ENCODE measurements at regions not wholly inside any gene's neighbourhood (a gene's known extent, or its start where the extent isn't known, plus 50 kb on each side); places are given as distances from the start of the nearest gene placed in this dataset.
A peak's percentile ranks its signal among the peaks of the same experiment; 100 is the strongest.

GRCh38 chr11:95450547-95451123 lies 219.6 kb upstream of the SESN3 start:
- H3K4me3 ChIP-seq (ENCODE audit: low read length) = no peak overlapping the region
- peak; percentile 11 for TF ChIP-seq CTCF (conservative IDR thresholded peaks at IDR 0.05; ENCODE audit: low read length)
- peak; percentile 85 for DNase-seq (ENCODE audit: low read depth)

GRCh38 chr11:95445746-95446333 lies 214.8 kb upstream of the SESN3 start:
- TF ChIP-seq CTCF (conservative IDR thresholded peaks at IDR 0.05; ENCODE audit: low read length) = no peak
- H3K4me3 ChIP-seq (ENCODE audit: low read length) = no peak overlapping the region
- DNase-seq (ENCODE audit: low read depth) = peak; percentile 25

GRCh38 chr11:95444309-95445241 lies 213.6 kb upstream of the SESN3 start:
- peak; percentile 36 for DNase-seq (ENCODE audit: low read depth)
- no peak for TF ChIP-seq CTCF (conservative IDR thresholded peaks at IDR 0.05; ENCODE audit: low read length)
- no peak overlapping the region for H3K4me3 ChIP-seq (ENCODE audit: low read length)

GRCh38 chr11:95443386-95443785 lies 212.4 kb upstream of the SESN3 start:
- H3K4me3 ChIP-seq (ENCODE audit: low read length) = no peak overlapping the region
- DNase-seq (ENCODE audit: low read depth) = no peak

GRCh38 chr11:95442531-95443050 lies 211.6 kb upstream of the SESN3 start:
- no peak for TF ChIP-seq CTCF (conservative IDR thresholded peaks at IDR 0.05; ENCODE audit: low read length)
- no peak for DNase-seq (ENCODE audit: low read depth)
- H3K4me3 ChIP-seq (ENCODE audit: low read length) = no peak overlapping the region

More at GRCh38 chr11:95443386-95443785, 212.4 kb upstream of the SESN3 start:
- no peak for TF ChIP-seq CTCF (conservative IDR thresholded peaks at IDR 0.05; ENCODE audit: low read length)

- H3K4me3 ChIP-seq (ENCODE audit: low read length) = no peak overlapping the region
- TF ChIP-seq CTCF (conservative IDR thresholded peaks at IDR 0.05; ENCODE audit: low read length) = no peak
- DNase-seq (ENCODE audit: low read depth) = no peak
Observed at GRCh38 chr11:95435628-95436353, 204.8 kb upstream of the SESN3 start.
